CD1c-positive myeloid dendritic cell (primary cell): ENCODE measurements at regions not wholly inside any gene's neighbourhood (a gene's known extent, or its start where the extent isn't known, plus 50 kb on each side); places are given as distances from the start of the nearest gene placed in this dataset.
"Not testable (repeated sequence)": the region's sequence is repeated elsewhere in the genome, so short reads cannot be mapped to it uniquely, and the experiment has no call there.

Source experiments
- DNase-seq: peaks from one replicate; pipeline ENCODE4 v3.0.0-alpha.2; 2016; ENCODE audit errors: extremely low spot score

DNA sequence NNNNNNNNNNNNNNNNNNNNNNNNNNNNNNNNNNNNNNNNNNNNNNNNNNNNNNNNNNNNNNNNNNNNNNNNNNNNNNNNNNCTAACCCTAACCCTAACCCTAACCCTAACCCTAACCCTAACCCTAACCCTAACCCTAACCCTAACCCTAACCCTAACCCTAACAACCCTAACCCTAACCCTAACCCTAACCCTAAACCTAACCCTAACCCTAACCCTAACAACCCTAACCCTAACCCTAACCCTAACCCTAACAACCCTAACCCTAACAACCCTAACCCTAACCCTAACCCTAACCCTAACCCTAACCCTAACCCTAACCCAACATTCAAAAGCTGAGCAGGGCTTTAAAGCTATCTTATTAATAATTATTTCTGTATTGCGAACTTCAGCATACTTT is 182.5 kb upstream of the FAM20C start:
- not testable (repeated sequence) for DNase-seq

DNA sequence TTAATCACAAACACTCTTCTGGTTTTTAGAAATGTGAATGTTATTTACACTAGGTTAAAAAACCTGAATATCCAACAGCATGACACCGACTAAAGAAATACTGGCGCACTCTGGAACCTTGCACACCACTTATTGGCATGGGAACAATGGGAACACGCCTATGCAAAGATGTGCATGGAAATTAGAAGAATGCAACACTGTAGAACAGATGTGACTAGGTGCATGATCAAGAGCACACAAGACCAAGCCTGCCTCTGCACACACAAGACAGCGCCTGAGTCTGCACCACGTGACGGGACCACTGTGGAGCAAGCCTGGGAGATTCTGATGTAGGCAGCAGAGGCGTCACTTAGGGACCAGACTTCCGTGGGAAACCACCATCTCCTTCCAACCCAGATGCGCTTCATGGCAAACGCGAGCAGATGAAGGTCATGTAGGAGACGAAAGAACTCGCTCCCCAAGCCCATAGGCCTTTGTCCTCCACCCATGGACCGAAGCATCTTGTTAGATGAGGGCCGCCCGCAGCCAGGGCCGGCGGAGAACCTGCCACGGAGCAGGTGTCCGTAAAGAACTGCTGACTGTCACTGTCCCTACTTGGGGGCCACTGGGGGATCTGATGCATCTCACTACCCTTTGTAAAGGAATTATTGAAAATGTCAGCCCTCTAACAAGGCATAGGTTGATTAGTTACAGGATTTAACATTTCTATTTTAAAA is 159.6 kb upstream of the FAM20C start:
- not testable (repeated sequence) for DNase-seq

GRCh38 chr7:35121-35541 is 157.2 kb upstream of the FAM20C start:
- peak; percentile 1 for DNase-seq

- not testable (repeated sequence) for DNase-seq
These were observed 155.8 kb upstream of the FAM20C start for GRCh38 chr7:36539-36938.

DNA sequence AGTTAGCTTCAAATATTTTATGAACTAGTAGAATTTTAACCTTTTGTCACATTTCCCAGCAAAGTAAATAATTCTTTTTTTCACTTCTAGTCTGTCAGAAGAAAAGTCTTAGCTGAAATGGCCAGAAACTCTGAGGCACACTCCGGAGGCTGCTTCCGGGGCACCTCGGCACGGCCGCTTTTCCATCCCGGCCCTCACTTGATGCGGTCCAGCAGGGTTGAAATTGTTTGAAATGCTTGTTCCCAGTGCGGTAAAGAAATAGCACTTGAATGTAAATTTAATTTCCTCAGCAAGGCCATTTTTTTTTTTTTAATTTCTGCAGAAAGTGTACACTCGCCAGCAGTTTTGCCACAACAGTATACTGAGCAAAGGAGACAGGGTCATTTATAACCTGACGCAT is 154.7 kb upstream of the FAM20C start:
- DNase-seq, result not testable (repeated sequence)

GRCh38 chr7:38444-38843 is 153.9 kb upstream of the FAM20C start:
- DNase-seq, result peak; percentile 46

GRCh38 chr7:39984-40740 is 152.2 kb upstream of the FAM20C start:
- not testable (repeated sequence) for DNase-seq

DNA sequence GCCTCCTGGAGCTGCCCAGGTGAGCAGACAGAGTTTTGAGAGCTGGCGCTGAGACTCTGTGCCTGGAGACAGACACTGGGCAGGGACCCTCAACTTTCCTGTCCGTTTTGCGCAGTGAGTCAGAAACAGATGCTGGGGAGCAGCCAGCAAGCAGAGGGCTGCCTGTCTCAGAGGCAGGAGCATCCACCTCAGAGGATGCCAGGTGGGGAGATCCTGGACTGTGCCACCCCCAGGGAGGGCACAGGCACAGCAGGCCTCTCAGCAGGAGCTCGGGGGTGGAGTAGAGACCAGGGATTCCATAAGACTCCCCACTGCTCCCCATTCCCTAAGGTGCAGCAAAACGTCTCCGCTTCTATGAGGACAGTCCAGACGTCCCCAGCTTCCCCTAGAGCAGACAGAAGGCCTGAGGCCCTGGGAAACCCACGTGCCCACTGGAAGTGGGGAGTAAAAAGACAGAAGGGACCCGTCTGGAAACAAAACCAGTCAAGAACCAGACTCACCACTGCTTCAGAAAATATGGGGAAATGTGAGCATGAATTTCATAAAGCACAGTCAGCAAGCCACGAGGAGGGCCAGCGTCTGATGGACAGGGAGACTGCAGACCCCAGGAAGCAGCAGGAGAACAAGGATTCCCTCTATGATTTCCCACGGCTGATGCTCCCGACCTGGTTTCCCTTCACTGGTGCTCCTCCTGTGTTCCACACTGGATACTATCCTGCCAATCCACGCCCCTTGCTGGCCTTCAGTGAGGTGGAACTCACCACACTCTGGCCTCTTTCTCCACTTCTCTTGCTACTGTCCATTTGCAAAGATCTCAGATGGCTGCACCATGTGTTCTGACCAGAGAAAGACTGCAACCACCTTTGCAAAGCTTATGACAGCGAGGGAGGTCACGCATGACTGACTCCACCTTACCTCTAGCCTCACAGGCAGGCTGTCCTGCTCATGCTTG is 151.3 kb upstream of the FAM20C start:
- peak; percentile 15 for DNase-seq

- DNase-seq, result peak; percentile 14
These were observed 150.3 kb upstream of the FAM20C start for GRCh38 chr7:41917-42565.

GRCh38 chr7:43791-44540 is 148.4 kb upstream of the FAM20C start:
- no peak for DNase-seq

DNA sequence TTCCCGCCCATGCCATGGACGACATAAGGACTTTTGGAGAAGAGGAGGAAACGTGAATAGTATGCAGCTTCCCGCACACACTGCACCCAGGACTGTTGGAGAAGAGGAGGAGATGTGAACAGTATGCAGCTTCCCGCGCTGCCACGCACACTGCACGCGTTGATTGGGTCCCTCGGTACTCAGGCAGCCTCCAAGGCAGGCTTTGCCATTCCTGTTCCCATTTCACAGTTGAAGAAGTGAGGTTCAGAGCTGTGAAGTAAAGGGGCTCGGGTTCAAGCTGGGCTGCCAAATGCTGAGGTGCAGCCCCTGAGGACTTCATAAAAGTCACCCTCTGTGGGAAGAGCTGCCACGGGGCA is 147.9 kb upstream of the FAM20C start:
- no peak for DNase-seq

GRCh38 chr7:45106-46090 is 147.0 kb upstream of the FAM20C start:
- DNase-seq, result no peak

DNA sequence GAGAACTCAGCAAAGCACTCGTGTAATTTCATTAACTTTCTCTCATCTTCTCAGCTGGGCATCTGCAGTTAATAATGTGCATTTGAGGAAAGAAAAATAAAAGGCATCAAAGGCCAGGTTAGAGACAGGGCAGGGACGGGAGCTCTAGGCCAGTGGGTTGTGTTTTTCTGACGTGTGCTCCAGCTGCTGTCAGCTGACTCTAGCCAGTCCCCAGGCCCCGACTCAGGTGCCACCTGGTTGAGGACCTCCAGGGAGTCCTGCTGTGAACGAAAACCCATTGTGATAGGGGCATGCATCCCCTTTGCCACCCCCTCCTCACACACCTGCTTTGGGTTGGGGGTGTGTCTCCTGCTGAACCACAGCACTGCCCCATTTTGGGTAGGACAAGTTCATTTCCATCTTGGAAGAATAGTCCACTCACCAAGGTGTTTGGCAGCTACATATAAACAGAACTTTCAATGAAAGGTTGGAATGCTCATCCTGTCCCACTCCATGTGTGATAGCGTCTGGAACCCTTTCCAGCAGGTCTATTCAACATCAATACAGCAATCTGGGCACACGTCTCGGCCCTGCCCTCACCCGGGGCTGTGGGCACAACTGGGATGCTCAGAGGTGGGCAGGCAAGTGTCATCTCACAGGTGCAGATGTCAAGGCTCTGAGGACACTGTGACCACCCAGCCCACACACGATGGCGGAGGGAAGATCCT is 146.1 kb upstream of the FAM20C start:
- no peak for DNase-seq

GRCh38 chr7:46830-47140 is 145.6 kb upstream of the FAM20C start:
- DNase-seq, result no peak

- no peak for DNase-seq
These were observed 140.8 kb upstream of the FAM20C start for GRCh38 chr7:51456-52068.

DNA sequence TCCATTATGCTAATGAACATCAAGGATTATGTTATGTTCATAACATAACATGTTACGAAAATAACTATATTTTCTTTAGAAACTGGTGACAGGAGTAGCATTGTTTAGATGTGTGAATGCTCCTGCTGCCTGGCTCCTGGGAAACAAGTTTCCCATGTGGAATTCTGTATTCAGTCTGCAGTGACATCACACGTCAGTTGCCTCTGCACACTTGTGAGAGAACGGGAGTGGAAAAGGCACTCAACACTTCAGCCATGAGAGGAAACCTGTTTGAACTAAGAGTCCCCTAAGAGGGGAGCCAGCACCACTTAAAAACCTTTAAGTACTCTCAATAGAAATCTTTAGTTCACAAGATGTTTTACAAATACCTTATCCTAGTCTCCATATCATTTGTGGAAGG is 140.3 kb upstream of the FAM20C start:
- no peak for DNase-seq

DNA sequence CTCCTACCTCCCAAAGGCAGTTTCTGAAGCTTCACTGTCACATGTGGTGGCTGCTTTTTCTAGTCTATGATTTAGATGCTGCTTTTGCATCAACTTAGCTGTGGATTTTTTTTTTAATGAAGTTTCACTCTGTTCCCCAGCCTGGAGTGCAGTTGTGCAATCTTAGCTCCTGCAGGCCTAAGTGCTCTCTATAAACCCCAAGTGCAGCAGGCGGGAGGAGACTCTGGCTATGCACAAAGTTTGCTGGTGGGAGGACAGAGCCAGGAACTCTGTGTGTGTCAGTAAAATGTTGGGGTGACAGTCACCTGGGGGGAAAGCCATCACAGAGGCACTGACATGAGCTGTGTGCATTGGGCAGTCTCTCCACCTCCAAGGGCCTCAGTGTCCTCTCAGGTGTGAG is 138.8 kb upstream of the FAM20C start:
- no peak for DNase-seq

- no peak for DNase-seq
These were observed 137.8 kb upstream of the FAM20C start for GRCh38 chr7:54615-55014.

- DNase-seq, result no peak
These were observed 136.6 kb upstream of the FAM20C start for GRCh38 chr7:55690-56248.
